ENCODE measurements at regions not wholly inside any gene's neighbourhood (a gene's known extent, or its start where the extent isn't known, plus 50 kb on each side); places are given as distances from the start of the nearest gene placed in this dataset.

DNA sequence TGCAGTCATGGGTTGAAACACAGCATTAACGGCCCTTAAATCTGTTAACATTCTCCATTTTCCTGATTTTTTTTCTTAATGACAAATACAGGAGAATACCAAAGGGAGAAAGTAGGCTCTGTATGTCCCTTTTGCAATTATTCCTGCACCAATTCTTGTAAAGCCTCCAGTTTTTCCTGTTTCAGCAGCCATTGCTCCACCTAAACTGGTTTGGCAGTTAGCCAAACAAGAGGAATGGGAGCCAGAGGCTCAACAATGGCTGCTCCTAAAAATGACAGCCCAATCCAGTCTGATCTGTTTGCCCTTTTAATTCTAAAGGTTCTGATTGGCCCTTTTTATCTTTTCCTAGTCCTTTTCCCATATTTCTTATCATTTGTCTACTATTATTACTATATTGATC, 284.2 kb upstream of the SGK1 start:
- no peak for DNase-seq (ENCODE audit: extremely low spot score)
- ChIA-PET CTCF (no interaction called here), POLR2A (no interaction called here)
- TF ChIP-seq, protein P1, sequence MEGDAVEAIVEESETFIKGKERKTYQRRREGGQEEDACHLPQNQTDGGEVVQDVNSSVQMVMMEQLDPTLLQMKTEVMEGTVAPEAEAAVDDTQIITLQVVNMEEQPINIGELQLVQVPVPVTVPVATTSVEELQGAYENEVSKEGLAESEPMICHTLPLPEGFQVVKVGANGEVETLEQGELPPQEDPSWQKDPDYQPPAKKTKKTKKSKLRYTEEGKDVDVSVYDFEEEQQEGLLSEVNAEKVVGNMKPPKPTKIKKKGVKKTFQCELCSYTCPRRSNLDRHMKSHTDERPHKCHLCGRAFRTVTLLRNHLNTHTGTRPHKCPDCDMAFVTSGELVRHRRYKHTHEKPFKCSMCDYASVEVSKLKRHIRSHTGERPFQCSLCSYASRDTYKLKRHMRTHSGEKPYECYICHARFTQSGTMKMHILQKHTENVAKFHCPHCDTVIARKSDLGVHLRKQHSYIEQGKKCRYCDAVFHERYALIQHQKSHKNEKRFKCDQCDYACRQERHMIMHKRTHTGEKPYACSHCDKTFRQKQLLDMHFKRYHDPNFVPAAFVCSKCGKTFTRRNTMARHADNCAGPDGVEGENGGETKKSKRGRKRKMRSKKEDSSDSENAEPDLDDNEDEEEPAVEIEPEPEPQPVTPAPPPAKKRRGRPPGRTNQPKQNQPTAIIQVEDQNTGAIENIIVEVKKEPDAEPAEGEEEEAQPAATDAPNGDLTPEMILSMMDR (IDR thresholded peaks at IDR 0.05; ENCODE audit: control extremely low read depth, extremely low read depth, low read depth, missing control alignments), result no peak

DNA sequence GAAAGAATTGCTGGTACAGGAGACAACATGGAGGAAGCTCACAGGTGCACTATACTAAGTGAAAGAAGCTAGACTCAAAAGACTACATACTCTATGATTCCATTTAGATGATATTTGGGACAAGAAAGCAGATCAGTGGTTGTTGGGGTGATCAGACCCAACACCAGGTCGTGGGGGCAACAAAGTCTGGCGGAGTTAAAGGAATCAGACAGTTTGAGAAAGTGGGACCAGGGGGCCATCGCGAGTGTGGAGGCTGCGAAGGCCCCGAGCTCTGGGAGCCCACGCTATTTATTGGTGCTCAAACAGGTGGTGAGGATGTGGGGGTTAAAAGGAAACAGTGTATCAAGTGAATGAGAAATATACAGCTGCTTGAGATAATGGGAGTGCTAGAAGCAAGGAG, 282.8 kb upstream of the SGK1 start:
- CTCF ChIA-PET, result interaction anchor here (0.9 to 1.0 kb wide), 2 partner anchors 9 to 17 kb away, joined by 3 to 4 read pairs; no protein-coding TSS in a partner anchor
- DNase-seq (ENCODE audit: extremely low spot score), result no peak
- TF ChIP-seq, protein P1 (IDR thresholded peaks at IDR 0.05; ENCODE audit: control extremely low read depth, extremely low read depth, low read depth, missing control alignments), result no peak
- POLR2A ChIA-PET, result no interaction called here

DNA sequence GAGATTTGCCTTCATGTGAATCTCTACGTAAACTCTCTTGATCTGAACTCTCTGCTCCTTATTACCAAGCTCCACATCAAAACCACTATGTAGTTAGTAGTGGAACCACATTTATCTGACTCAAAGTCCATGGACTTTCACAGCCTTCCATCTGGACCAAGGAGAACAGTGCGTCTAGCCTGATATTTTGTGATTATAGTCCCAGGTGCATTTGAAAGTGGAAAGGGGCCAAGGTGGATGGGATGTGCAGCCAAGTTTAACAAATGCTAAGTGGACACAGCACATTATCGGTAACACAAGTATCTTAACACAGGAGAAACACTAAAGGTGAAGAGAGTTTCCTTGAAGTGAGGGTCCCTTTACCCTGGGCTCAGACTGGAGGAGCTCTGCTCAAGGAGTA, 281.2 kb upstream of the SGK1 start:
- no peak for DNase-seq (ENCODE audit: extremely low spot score)
- CTCF ChIA-PET, result interaction anchor here (1.0 kb wide), 1 partner anchor 8 kb away, joined by 3 read pairs; no protein-coding TSS in a partner anchor
- POLR2A ChIA-PET, result no interaction called here
- TF ChIP-seq, protein P1 (IDR thresholded peaks at IDR 0.05; ENCODE audit: control extremely low read depth, extremely low read depth, low read depth, missing control alignments), result no peak

DNA sequence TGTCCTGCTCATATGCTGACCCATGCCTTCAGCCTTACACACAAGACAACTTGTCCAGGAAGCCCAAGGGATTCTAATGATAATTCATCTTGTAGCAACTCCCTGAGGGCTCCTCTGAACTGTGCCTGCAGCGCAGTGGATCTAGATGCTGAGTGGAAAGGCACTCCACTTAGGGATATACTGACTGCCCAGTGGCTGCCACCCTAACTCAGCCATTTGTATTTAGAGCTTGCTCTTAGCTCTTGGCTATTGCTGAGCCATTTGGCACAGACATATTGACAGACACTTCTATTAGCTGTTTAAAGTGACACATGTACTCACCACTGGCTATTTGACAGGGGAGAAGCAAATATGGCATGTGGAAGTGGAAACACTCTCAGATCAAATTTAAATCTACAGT, 278.3 kb upstream of the SGK1 start:
- ChIA-PET POLR2A (no interaction called here), CTCF (interaction anchor here (1.5 kb wide), 1 partner anchor 11 kb away, joined by 5 read pairs; no protein-coding TSS in a partner anchor)
- TF ChIP-seq, protein P1 (IDR thresholded peaks at IDR 0.05; ENCODE audit: control extremely low read depth, extremely low read depth, low read depth, missing control alignments), result no peak
- DNase-seq (ENCODE audit: extremely low spot score), result no peak

DNA sequence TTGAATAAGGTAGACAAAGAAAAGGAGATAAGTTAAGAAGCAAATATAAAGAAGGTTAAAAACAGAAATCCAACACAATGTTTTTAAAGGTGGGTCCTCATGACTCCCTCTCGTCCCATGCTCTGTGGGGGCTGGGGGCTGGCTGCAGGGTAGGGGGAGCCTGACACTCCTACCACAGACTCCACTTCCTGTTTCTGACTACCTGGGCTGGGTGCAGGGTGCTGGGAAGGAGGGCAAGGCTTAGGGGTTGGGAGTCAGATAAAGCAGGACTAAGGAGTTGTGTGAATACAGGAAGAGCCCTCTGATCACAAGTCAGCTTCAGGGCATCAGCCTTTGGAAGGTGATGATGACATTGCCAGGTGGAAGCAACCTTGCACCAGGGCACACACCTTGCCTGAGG, 277.0 kb upstream of the SGK1 start:
- no peak for DNase-seq (ENCODE audit: extremely low spot score)
- ChIA-PET POLR2A (no interaction called here), CTCF (interaction anchor here (1.8 kb wide), 1 partner anchor 46 kb away, joined by 8 read pairs; no protein-coding TSS in a partner anchor)
- TF ChIP-seq, protein P1 (IDR thresholded peaks at IDR 0.05; ENCODE audit: control extremely low read depth, extremely low read depth, low read depth, missing control alignments), result no peak

DNA sequence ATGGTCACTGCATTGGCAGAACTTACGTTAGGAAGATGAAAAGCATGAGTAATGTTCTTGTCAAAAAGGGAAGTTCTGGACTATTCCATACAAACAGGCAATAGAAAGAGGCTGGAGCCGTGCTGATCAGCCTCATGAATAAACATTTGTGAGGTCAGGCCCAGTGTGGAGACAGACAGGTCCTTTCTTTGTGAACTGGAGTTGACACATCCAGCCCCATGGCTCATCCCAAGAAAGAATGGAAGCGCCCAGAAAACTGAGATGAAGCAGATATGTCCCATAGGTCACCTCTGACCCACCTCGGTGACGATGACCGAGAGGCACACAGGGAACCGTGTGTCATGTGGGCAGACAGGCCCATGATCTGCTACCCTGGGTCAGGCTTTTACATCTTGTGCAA, 276.0 kb upstream of the SGK1 start:
- no peak for DNase-seq (ENCODE audit: extremely low spot score)
- TF ChIP-seq, protein P1 (IDR thresholded peaks at IDR 0.05; ENCODE audit: control extremely low read depth, extremely low read depth, low read depth, missing control alignments), result no peak
- CTCF ChIA-PET, result interaction anchor here (1.8 kb wide), 1 partner anchor 47 kb away, joined by 8 read pairs; no protein-coding TSS in a partner anchor
- POLR2A ChIA-PET, result no interaction called here

DNA sequence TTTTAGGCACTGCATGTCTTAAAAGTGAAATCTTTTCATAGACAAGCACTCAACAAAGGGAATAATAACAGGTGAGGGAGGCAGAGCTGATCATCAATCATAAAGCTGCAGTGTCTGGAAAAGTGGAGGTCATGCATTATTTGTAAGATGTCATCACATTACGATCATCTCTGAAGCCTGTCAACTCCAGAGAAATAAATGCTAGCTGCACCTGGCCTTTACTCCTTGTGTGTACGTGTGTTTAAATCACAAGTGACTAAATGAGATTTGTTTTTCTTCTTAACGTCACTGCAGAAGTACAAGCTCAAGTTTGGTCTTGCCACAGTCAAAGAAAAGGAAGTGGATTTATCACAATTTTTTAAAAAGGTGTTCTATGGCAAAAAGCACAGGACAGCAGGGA, 275.5 kb upstream of the SGK1 start:
- no peak for DNase-seq (ENCODE audit: extremely low spot score)
- CTCF ChIA-PET, result no interaction called here
- TF ChIP-seq, protein P1 (IDR thresholded peaks at IDR 0.05; ENCODE audit: control extremely low read depth, extremely low read depth, low read depth, missing control alignments), result no peak
- POLR2A ChIA-PET, result no interaction called here
